ENCODE measurements at regions not wholly inside any gene's neighbourhood (a gene's known extent, or its start where the extent isn't known, plus 50 kb on each side); places are given as distances from the start of the nearest gene placed in this dataset.

- DNase-seq (ENCODE audit: low read depth, low spot score), result no peak
Observed at GRCh38 chr10:4351723-4352413, 474.1 kb upstream of the AKR1E2 start.

- DNase-seq (ENCODE audit: low read depth, low spot score), result no peak
Observed at GRCh38 chr10:4347397-4347796, 478.6 kb upstream of the AKR1E2 start.

- no peak for DNase-seq (ENCODE audit: low read depth, low spot score)
Observed at GRCh38 chr10:4345877-4346646, 479.9 kb upstream of the AKR1E2 start.

GRCh38 chr10:4344492-4344994, 481.5 kb upstream of the AKR1E2 start:
- peak; percentile 97 for DNase-seq (ENCODE audit: low read depth, low spot score)

- DNase-seq (ENCODE audit: low read depth, low spot score), result no peak
Observed at GRCh38 chr10:4343873-4344272, 482.1 kb upstream of the AKR1E2 start.

- DNase-seq (ENCODE audit: low read depth, low spot score), result no peak
Observed at GRCh38 chr10:4343091-4343490, 482.9 kb upstream of the AKR1E2 start.

GRCh38 chr10:4338768-4339167, 487.2 kb upstream of the AKR1E2 start:
- no peak for DNase-seq (ENCODE audit: low read depth, low spot score)

- no peak for DNase-seq (ENCODE audit: low read depth, low spot score)
Observed at GRCh38 chr10:4337563-4337962, 488.4 kb upstream of the AKR1E2 start.

- DNase-seq (ENCODE audit: low read depth, low spot score), result no peak
Observed at GRCh38 chr10:4334871-4335270, 491.1 kb upstream of the AKR1E2 start.

GRCh38 chr10:4334015-4334414, 492.0 kb upstream of the AKR1E2 start:
- DNase-seq (ENCODE audit: low read depth, low spot score), result no peak

- DNase-seq (ENCODE audit: low read depth, low spot score), result no peak
Observed at GRCh38 chr10:4333459-4333894, 492.5 kb upstream of the AKR1E2 start.

GRCh38 chr10:4332764-4333458, 493.1 kb upstream of the AKR1E2 start:
- no peak for DNase-seq (ENCODE audit: low read depth, low spot score)

- no peak for DNase-seq (ENCODE audit: low read depth, low spot score)
Observed at GRCh38 chr10:4331150-4331549, 494.9 kb upstream of the AKR1E2 start.

GRCh38 chr10:4330636-4331035, 495.4 kb upstream of the AKR1E2 start:
- DNase-seq (ENCODE audit: low read depth, low spot score), result no peak

GRCh38 chr10:4329225-4329624, 496.8 kb upstream of the AKR1E2 start:
- DNase-seq (ENCODE audit: low read depth, low spot score), result no peak

- DNase-seq (ENCODE audit: low read depth, low spot score), result no peak
Observed at GRCh38 chr10:4326647-4327046, 499.4 kb upstream of the AKR1E2 start.

- no peak for DNase-seq (ENCODE audit: low read depth, low spot score)
Observed at GRCh38 chr10:4319870-4320367, 506.1 kb upstream of the AKR1E2 start.

GRCh38 chr10:4316161-4316810, 509.7 kb upstream of the AKR1E2 start:
- DNase-seq (ENCODE audit: low read depth, low spot score), result peak; percentile 70

- DNase-seq (ENCODE audit: low read depth, low spot score), result peak; percentile 88
Observed at GRCh38 chr10:4315551-4315950, 510.5 kb upstream of the AKR1E2 start.

GRCh38 chr10:4313051-4313450, 513.0 kb upstream of the AKR1E2 start:
- no peak for DNase-seq (ENCODE audit: low read depth, low spot score)

- DNase-seq (ENCODE audit: low read depth, low spot score), result no peak
Observed at GRCh38 chr10:4312051-4312835, 513.8 kb upstream of the AKR1E2 start.

All from smooth muscle cell of the brain vasculature (primary cell).